ENCODE measurements at regions not wholly inside any gene's neighbourhood (a gene's known extent, or its start where the extent isn't known, plus 50 kb on each side); places are given as distances from the start of the nearest gene placed in this dataset.

DNA sequence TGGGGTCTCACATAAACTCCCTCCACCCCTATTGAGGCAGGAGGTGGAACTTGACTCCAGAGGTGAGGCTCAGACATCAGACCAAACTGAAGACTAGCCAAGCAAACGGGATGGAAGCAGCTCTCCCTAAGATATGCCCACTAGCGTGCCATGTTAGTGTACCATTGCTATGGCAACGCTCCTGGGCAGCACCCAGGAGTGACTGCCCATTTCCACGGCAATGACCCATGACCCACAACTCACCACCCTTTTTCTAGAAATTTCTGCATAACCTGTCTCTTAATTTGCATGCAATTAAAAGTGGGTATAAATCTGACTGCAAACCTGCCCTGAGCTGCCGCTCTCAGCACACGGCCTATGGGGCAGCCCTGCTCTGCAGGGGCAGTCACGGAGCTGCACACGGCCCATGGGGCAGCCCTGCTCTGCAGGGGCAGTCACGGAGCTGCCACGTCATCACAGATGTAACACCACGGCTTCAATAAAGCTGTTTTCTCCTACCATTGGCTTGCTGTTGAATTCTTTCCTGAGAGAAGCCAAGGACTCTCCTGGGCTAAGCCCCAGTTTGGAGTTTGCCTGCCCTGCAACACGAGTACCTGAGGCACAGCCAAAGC, 164.3 kb downstream of the RBFOX3 start:
- TF ChIP-seq EP300 (IDR thresholded peaks at IDR 0.05) (no peak), POLR2A (IDR thresholded peaks at IDR 0.05) (no peak), POLR2AphosphoS5 (IDR thresholded peaks at IDR 0.05) (no peak), CTCF (IDR thresholded peaks at IDR 0.05) (no peak)
- intact Hi-C loops (cut with DNase I; ENCODE audit: low total_unique reads) = no loop called here
- no peak overlapping the region for H3K4me3 ChIP-seq
- H3K9me3 ChIP-seq = no peaks in the 10 kb centered on the region
- no peaks in the 10 kb centered on the region for H3K36me3 ChIP-seq
- peaks cover 0 to 8% (median 0%) of the 10 kb centered on the region in 3 donors for H3K27me3 ChIP-seq
- DNase-seq = no peak
- no peak overlapping the region for H3K27ac ChIP-seq
- 71 to 80% (median 74%) methylated on average over 12 of the region's 12 CpGs for WGBS, 5 donors
- H3K4me1 ChIP-seq = no peaks in the 10 kb centered on the region

DNA sequence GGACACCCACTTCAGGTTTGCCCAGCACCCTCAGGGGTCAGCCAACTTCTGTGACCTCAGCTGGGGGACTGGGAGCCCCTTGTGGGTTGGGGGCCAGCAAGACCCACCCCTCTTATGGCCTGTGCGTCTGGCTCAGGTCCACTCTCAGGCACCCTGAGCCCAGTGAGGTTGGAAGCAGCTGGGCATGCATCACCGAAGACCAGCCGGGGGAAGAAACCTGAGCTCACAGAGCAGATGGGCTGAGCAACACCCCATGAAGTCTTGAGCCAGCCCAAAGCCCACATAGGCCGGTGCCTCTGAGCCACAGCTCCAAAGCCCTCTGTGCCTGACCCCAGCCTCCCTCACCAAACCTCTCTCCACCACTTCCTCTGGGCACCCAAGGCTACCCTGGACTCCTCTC, 166.7 kb downstream of the RBFOX3 start:
- Histone ChIP-seq H3K9me3 (no peaks in the 10 kb centered on the region), H3K27ac (no peak overlapping the region), H3K36me3 (no peaks in the 10 kb centered on the region), H3K4me1 (no peaks in the 10 kb centered on the region), H3K4me3 (no peak overlapping the region), H3K27me3 (peaks cover 0 to 20% (median 0%) of the 10 kb centered on the region in 3 donors)
- WGBS, 5 donors = 79 to 89% (median 86%) methylated on average over 4 of the region's 4 CpGs
- DNase-seq = no peak
- intact Hi-C loops (cut with DNase I; ENCODE audit: low total_unique reads) = no loop called here
- TF ChIP-seq CTCF (IDR thresholded peaks at IDR 0.05) = no peak
- TF ChIP-seq POLR2AphosphoS5 (IDR thresholded peaks at IDR 0.05) = no peak
- TF ChIP-seq EP300 (IDR thresholded peaks at IDR 0.05) = no peak
- TF ChIP-seq POLR2A (IDR thresholded peaks at IDR 0.05) = no peak

DNA sequence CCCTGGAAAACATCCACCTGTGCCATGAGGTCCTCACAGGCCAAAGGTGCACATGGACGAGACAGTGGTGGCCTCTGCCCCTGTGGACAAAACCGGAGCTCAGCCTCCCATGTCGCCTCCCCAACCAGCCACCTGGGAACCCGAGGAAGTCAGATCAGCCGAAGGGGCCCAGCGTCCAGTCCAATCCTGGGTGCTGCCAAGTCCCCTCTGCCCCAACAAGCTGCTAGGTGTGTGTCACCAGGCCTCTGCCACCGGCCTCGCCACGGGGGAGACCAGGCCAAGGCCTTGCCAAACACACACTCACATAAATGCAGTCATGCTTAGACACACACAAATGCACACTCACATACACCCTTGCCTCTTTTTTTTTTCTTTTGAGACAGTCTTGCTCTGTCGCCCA, 167.8 kb downstream of the RBFOX3 start:
- Histone ChIP-seq H3K4me3 (no peak overlapping the region), H3K27ac (no peak overlapping the region), H3K36me3 (no peaks in the 10 kb centered on the region), H3K27me3 (peaks cover 0 to 32% (median 0%) of the 10 kb centered on the region in 3 donors), H3K9me3 (no peaks in the 10 kb centered on the region), H3K4me1 (no peaks in the 10 kb centered on the region)
- TF ChIP-seq CTCF (IDR thresholded peaks at IDR 0.05) (no peak), POLR2AphosphoS5 (IDR thresholded peaks at IDR 0.05) (no peak), EP300 (IDR thresholded peaks at IDR 0.05) (no peak), POLR2A (IDR thresholded peaks at IDR 0.05) (no peak)
- DNase-seq = no peak
- WGBS, 5 donors = 87 to 92% (median 90%) methylated on average over 3 to 10 of the region's 10 CpGs
- intact Hi-C loops (cut with DNase I; ENCODE audit: low total_unique reads) = no loop called here

GRCh38 chr17:79441356-79442160, 169.3 kb downstream of the RBFOX3 start:
- H3K4me1 ChIP-seq = no peaks in the 10 kb centered on the region
- intact Hi-C loops (cut with DNase I; ENCODE audit: low total_unique reads) = no loop called here
- TF ChIP-seq EP300 (IDR thresholded peaks at IDR 0.05) (no peak), CTCF (IDR thresholded peaks at IDR 0.05) (no peak), POLR2A (IDR thresholded peaks at IDR 0.05) (no peak), POLR2AphosphoS5 (IDR thresholded peaks at IDR 0.05) (no peak)
- H3K27me3 ChIP-seq = peaks cover 0 to 45% (median 8%) of the 10 kb centered on the region in 3 donors
- H3K9me3 ChIP-seq = no peaks in the 10 kb centered on the region
- no peak for DNase-seq
- WGBS, 5 donors = 67 to 79% (median 72%) methylated on average over 15 of the region's 15 CpGs
- no peak overlapping the region for H3K4me3 ChIP-seq
- no peaks in the 10 kb centered on the region for H3K36me3 ChIP-seq
- H3K27ac ChIP-seq = no peak overlapping the region
